K562 (cell line): ENCODE measurements at regions not wholly inside any gene's neighbourhood (a gene's known extent, or its start where the extent isn't known, plus 50 kb on each side); places are given as distances from the start of the nearest gene placed in this dataset.

Experiments
- ARHGAP35 ChIP-seq: fragments of 450-650 bp; IDR thresholded peaks from 2 replicates; pipeline ENCODE4 v1.6.1; 2018; ENCODE audit not compliant: partially characterized antibody
- CHD2 ChIP-seq: IDR thresholded peaks from 2 replicates; pipeline ENCODE4 v1.6.1; 2011; ENCODE audit warnings: low read depth, low read length
- ELF2 ChIP-seq: fragments of 250-450 bp; sonication (Bioruptor Pico); IDR thresholded peaks from 2 replicates; pipeline ENCODE4 v1.5.0; 2021; ENCODE audit warnings: mild to moderate bottlenecking
- MTA3 ChIP-seq: fragments of 450-650 bp; formaldehyde crosslinking; IDR thresholded peaks from 2 replicates; pipeline ENCODE4 v1.6.1; 2017; ENCODE audit warnings: mild to moderate bottlenecking, borderline replicate concordance
- NR1H2 ChIP-seq: sonication (generic); formaldehyde crosslinking; IDR thresholded peaks from 2 replicates; pipeline ENCODE4 v1.4.0; 2020; ENCODE audit warnings: mild to moderate bottlenecking, missing genetic modification reagents
- SIN3A ChIP-seq, 2 experiments: fragments of 150-350 bp in 1 of 2; IDR thresholded peaks; 2 replicates each; pipeline ENCODE4 v1.6.1; 2011 to 2016; ENCODE audit warnings: borderline replicate concordance in 2 of 2, low read depth in 2 of 2, low read length in 2 of 2, mild to moderate bottlenecking in 2 of 2, moderate library complexity in 2 of 2; ENCODE audit not compliant: control insufficient read depth in 1 of 2
- SMAD3 ChIP-seq: fragments of 450-650 bp; formaldehyde crosslinking; conservative IDR thresholded peaks from 2 replicates; pipeline ENCODE4 v1.4.0; 2020; ENCODE audit warnings: mild to moderate bottlenecking
- TAF1 ChIP-seq: IDR thresholded peaks from 2 replicates; pipeline ENCODE4 v1.6.1; 2011; ENCODE audit warnings: mild to moderate bottlenecking, low read length, moderate library complexity; ENCODE audit not compliant: insufficient read depth, control insufficient read depth, severe bottlenecking; ENCODE audit errors: extremely low read depth
- TCF7L2 ChIP-seq: fragments of 150-350 bp; IDR thresholded peaks from 2 replicates; pipeline ENCODE4 v1.6.1; 2016; ENCODE audit warnings: low read depth, mild to moderate bottlenecking, low read length, moderate library complexity
- ZBTB17 ChIP-seq: fragments of 450-650 bp; formaldehyde crosslinking; IDR thresholded peaks from 2 replicates; pipeline ENCODE4 v1.4.0; 2020; ENCODE audit warnings: mild to moderate bottlenecking
- ZNF184 ChIP-seq: sonication (generic); formaldehyde crosslinking; IDR thresholded peaks from 2 replicates; pipeline ENCODE4 v1.5.0; 2020; ENCODE audit warnings: missing genetic modification reagents
- ZNF3 ChIP-seq: fragments of 250-450 bp; sonication (Bioruptor Pico); IDR thresholded peaks from 2 replicates; pipeline ENCODE4 v1.5.0; 2021; ENCODE audit warnings: mild to moderate bottlenecking, moderate library complexity
- TF ChIP-seq, protein P1 (sequence below), 3 experiments: IDR thresholded peaks in 2 of 3; conservative IDR thresholded peaks in 1 of 3; 2 replicates each; pipeline ENCODE4 v1.5.1; 2011 to 2012; ENCODE audit warnings: low read length in 3 of 3, mild to moderate bottlenecking in 3 of 3, control low read depth in 2 of 3, improper control_type of control experiment in 1 of 3, inconsistent platforms in 1 of 3, low read depth in 1 of 3, mixed read lengths in 1 of 3, moderate library complexity in 1 of 3; ENCODE audit not compliant: insufficient read depth in 2 of 3
- TF ChIP-seq, protein P2 (sequence below): sonication (generic); formaldehyde crosslinking; IDR thresholded peaks from 2 replicates; pipeline ENCODE4 v1.8.1; 2023; ENCODE audit warnings: mild to moderate bottlenecking, missing genetic modification reagents

DNA sequence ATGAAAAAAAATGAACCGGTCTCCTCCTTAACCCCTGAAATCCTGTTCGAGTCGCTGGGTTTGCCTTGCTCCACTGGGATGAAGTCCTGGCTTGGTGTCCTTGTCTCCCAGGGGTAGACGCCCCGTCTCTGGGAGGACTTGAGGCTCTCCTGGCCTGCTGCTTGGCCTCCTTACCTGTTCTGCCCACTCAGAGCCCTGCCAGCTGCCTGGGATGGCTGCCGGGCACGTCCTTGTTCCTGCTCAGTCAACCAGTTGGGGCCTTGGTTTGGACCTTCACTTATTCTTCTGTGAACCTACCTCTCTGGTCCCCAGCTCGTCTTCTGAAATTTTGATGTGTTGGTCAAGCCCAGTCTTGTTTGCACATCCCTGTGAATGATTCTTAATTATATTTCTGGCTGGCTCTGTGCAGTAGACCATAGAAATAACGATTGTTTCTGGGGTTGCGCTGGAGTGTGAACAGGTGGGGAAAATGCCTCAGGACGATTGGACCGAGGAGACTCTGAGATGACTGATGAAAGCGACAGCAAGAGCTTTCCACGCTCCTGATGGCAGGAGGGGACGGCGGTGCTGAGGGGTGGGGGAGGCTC lies 126.5 kb upstream of the ESR1 start:
- TF ChIP-seq ELF2 (CRISPR knock-in tag) (no peak), CHD2 (no peak), ZNF3 (CRISPR knock-in tag) (no peak), ARHGAP35 (no peak), ZBTB17 (no peak), TCF7L2 (no peak), NR1H2 (CRISPR knock-in tag) (no peak), TAF1 (no peak), MTA3 (no peak), ZNF184 (CRISPR knock-in tag) (no peak), SIN3A (IDR thresholded peaks at IDR 0.05; ENCODE audit: borderline replicate concordance in 2 of 2, control insufficient read depth in 1 of 2, low read depth in 2 of 2, low read length in 2 of 2) (no peak), SMAD3 (CRISPR knock-in tag) (no peak)
- TF ChIP-seq, protein P1, sequence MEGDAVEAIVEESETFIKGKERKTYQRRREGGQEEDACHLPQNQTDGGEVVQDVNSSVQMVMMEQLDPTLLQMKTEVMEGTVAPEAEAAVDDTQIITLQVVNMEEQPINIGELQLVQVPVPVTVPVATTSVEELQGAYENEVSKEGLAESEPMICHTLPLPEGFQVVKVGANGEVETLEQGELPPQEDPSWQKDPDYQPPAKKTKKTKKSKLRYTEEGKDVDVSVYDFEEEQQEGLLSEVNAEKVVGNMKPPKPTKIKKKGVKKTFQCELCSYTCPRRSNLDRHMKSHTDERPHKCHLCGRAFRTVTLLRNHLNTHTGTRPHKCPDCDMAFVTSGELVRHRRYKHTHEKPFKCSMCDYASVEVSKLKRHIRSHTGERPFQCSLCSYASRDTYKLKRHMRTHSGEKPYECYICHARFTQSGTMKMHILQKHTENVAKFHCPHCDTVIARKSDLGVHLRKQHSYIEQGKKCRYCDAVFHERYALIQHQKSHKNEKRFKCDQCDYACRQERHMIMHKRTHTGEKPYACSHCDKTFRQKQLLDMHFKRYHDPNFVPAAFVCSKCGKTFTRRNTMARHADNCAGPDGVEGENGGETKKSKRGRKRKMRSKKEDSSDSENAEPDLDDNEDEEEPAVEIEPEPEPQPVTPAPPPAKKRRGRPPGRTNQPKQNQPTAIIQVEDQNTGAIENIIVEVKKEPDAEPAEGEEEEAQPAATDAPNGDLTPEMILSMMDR (IDR thresholded peaks at IDR 0.05 in 2 of 3, conservative IDR thresholded peaks at IDR 0.05 in 1 of 3; ENCODE audit: insufficient read depth in 2 of 3, low read depth in 1 of 3, low read length in 3 of 3): no peak
- TF ChIP-seq, protein P2, sequence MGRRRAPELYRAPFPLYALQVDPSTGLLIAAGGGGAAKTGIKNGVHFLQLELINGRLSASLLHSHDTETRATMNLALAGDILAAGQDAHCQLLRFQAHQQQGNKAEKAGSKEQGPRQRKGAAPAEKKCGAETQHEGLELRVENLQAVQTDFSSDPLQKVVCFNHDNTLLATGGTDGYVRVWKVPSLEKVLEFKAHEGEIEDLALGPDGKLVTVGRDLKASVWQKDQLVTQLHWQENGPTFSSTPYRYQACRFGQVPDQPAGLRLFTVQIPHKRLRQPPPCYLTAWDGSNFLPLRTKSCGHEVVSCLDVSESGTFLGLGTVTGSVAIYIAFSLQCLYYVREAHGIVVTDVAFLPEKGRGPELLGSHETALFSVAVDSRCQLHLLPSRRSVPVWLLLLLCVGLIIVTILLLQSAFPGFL (CRISPR knock-in tag): no peak
